NOMO-1 treated with DMSO at 0.1 percent for 48 hours (cell line): ENCODE measurements at regions not wholly inside any gene's neighbourhood (a gene's known extent, or its start where the extent isn't known, plus 50 kb on each side); places are given as distances from the start of the nearest gene placed in this dataset.
"Not testable (repeated sequence)": the region's sequence is repeated elsewhere in the genome, so short reads cannot be mapped to it uniquely, and the experiment has no call there.

ENCODE experiments used
- DNase-seq: peaks from one replicate; lab custom pipeline; 2025; ENCODE audit not compliant: unreplicated experiment; lab: John Stamatoyannopoulos, UW

DNA sequence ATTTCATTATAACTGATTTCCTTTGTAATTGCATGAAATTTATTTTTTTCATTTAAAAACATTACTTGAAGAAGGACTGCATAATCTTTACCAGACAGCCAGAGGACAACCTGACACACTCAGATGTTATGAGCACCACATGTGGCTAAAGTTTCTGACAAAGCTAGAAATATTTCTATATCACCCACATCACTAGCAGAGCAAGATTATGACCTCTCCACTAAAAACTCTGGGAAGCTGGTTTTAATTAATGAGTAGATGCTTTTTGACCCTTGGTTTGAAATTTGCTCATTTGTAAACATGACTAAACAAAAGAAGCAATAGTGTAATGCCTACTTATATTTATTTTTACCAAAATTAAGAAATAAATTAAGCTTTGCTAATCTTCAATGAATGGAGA, 661.5 kb upstream of the EPHA5 start:
- DNase-seq, result no peak

DNA sequence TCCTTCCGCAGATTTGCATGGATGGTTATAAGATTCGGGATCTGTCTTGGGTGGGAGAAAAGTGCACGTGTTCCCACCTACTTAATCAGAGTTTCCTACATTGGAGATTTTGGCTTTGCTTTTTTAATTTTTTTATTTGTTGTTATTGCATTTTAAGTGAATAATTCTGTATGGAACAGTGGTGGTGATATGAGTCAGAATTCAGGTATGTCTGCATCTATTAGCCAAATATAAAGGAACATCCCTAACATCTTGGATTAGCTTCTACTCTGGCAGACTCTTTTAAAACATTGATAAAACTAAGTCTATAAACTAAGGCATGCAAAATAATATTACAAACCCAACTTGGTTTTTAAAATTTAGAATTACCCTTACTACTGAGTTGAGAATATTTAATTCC, 659.8 kb upstream of the EPHA5 start:
- DNase-seq, result no peak

DNA sequence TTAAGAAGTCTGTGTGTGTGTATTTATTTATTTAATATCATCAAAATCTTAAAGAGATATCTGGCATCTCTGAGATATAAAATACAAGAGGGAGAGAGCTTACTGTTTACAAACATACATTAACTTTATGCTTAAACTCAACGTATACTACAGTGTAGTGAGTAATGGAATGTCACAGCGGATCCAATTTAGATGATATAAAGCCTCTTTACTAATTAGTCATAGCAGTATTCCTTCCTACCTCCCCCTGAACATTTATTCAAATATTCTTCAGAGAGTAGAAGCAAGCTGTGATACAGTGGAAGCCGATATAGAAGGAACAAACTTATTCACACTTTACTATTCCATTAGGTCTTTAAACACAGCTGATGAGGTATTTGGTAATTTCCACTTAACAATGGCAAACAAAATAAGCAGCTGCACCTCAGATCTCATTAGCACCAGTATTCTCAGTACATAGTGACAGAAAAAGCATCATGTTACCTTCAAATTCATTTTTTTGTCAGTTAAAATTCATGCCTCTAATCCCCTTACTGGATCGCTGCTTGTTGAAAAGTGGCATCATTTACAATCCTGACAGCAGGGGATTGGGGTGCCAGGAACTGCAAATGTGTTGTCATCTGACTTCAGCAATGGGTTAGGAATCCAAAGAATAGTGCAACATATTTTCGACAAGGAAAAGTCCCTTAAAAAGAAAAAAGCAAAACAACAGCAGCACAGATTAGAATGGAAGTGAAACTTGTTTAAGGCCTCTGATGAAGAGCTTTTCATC, 658.7 kb upstream of the EPHA5 start:
- DNase-seq, result no peak

DNA sequence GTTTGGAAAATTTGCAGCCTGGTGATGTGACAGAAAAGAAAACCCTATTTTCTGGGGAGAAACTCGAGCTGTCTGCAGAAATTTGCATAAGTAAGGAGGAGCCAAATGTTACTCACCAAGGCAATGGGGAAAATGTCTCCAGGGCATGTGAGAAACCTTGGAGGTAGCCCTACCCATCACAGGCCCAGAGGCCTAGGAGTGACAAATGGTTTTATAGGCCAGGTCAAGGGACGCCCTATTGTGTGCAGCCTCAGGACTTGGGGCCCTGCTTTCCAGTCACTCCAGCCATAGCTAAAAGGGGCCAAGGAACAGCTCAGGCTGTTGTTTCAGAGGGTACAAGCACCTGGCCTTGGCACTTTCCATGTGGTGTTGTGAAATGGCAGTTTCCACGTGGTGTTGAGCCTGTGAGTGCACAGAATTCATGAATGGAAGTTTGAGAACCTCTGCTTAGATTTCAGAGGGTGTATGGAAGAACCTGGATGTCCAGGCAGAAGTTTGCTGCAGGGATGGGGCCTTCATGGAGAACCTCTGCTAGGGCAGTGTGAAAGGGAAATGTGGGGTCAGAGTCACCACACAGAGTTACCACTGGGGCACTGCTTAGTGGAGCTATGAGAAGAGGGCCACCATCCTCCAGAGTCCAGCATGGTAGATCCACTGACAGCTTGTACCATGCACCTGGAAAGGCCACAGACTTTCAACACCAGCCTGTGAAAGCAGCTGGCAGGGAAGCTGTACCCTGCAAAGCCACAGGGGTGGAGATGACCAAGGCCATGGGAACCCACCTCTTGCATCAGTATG, 637.6 kb upstream of the EPHA5 start:
- no peak for DNase-seq

DNA sequence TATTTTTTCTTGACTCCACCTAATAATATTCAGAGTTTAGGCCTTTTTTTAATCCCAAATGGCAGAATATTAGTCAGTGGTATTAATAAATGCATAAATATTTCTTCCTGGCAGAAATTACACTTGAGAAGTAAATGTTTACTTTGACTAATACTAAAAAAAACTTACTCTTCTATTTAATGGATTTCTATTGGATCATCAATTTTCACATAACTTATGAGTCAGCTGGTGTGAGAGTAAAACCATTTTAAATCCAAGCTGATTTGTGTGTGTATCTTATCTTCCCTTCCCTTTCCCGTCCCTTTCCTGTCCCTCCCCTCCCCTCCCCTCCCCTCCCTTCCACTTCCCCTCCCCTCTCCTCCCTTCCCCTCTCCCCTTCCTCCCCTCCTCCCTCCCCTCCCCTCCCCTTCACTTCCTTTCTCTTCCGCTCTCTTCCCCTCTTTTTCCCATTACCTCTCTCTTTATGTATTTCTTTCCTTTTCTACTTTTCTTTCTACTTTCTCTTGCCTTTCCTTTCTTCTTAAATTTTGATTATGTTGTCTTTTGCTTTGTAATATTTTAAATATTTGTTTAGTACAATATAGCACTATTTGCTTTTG, 630.1 kb upstream of the EPHA5 start:
- no peak for DNase-seq

GRCh38 chr4:66298569-66298968, 628.3 kb upstream of the EPHA5 start:
- no peak for DNase-seq

GRCh38 chr4:66297703-66298102, 627.4 kb upstream of the EPHA5 start:
- DNase-seq, result no peak

- no peak for DNase-seq
Measured at GRCh38 chr4:66294638-66295037, 624.3 kb upstream of the EPHA5 start.

DNA sequence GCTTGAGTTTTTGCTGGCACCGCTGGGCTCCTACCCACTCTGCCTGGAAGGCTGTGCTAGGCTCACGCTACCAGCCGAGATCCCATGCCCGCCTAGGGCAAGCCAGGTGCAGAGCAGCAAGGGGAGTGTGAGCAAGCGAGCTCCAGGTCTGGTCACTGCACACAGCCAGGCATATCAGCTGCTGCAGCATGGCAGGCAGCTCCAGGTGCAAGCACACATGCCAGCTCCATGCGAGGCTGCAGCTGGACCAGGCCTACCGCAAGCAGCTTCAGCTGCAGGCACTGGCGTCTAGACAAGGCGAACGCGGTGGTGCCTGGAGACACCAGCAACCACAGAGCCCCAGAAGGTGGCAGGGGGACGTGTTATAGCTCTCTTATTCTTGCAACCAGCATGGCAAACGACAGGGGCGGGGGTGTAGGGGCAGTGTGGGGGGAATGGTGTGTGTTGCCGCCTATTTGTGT, 614.7 kb upstream of the EPHA5 start:
- DNase-seq, result no peak

GRCh38 chr4:66279084-66279483, 608.8 kb upstream of the EPHA5 start:
- DNase-seq, result no peak

GRCh38 chr4:66275411-66276038, 605.2 kb upstream of the EPHA5 start:
- DNase-seq, result no peak

- no peak for DNase-seq
Measured at GRCh38 chr4:66273110-66273509, 602.8 kb upstream of the EPHA5 start.

- not testable (repeated sequence) for DNase-seq
Measured at GRCh38 chr4:66270356-66270755, 600.1 kb upstream of the EPHA5 start.

DNA sequence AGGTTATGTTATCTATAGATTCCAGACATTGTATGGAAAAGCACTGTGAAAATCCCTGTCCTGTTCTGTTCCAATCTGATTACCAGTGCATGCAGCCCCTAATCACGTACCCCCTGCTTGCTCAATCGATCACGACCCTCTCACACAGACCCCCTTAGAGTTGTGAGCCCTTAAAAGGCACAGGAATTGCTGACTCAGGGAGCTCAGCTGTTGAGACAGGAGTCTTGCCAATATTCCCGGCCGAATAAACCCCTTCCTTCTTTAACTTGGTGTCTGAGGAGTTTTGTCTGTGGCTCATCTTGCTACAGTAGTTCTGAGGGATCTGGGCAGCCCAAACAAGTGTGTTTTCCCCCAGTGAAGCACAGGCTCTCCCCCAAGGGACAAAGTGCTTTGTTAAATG, 596.3 kb upstream of the EPHA5 start:
- not testable (repeated sequence) for DNase-seq

- DNase-seq, result no peak
Measured at GRCh38 chr4:66266035-66266434, 595.7 kb upstream of the EPHA5 start.

GRCh38 chr4:66252291-66252690, 582.0 kb upstream of the EPHA5 start:
- DNase-seq, result no peak

- no peak for DNase-seq
Measured at GRCh38 chr4:66246643-66247042, 576.4 kb upstream of the EPHA5 start.

DNA sequence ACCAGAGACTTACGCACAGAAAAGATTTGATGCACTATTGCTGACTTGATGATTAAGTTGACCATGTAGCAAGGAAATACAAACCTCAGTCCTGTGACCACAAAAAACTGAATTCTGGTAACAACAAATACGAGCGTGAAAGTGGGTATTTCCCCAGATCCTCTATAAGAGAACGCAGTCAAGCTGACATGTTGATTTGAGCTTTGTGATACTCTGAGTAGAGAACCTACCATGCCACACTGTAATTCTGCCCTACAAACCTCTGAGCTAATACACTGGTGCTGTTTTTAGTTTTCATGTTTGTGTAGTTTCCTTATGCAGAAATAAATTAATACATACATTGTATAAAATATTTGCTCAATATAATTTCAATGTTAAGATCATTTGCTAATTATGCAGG, 565.6 kb upstream of the EPHA5 start:
- DNase-seq, result no peak

- DNase-seq, result no peak
Measured at GRCh38 chr4:66229885-66230284, 559.6 kb upstream of the EPHA5 start.

DNA sequence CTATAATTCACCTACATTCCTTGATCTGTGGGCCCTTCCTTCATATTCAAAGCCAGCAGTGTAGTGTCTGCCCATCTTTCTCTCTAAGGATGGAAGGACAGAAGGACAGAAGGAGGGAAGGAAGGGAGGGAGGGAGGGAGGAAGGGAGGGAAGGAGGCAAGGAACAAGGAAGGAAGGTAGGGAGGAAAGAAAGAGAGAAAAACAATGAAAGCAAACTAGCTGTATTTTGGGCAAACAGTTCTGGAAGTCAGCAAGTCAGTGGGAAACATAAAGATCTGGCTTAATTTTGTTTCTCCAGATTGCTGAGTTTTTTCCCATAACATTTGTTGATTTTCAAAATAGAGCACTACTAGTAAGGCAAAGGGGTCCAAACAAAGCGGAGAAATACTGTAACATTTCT, 555.2 kb upstream of the EPHA5 start:
- no peak for DNase-seq

- DNase-seq, result no peak
Measured at GRCh38 chr4:66223068-66223703, 552.9 kb upstream of the EPHA5 start.
